B cell (primary cell): ENCODE measurements at regions not wholly inside any gene's neighbourhood (a gene's known extent, or its start where the extent isn't known, plus 50 kb on each side); places are given as distances from the start of the nearest gene placed in this dataset.

Source experiments
- CTCF ChIP-seq: fragments of 200-600 bp; IDR thresholded peaks from one replicate; pipeline ENCODE4 v1.8.0; 2022; ENCODE audit warnings: antibody characterized with exemption, mild to moderate bottlenecking
- EZH2 ChIP-seq: IDR thresholded peaks from 2 replicates; pipeline ENCODE4 v1.6.1; 2012; ENCODE audit warnings: borderline replicate concordance, low read depth, mild to moderate bottlenecking, moderate library complexity, low read length; ENCODE audit not compliant: insufficient read depth, poor library complexity, severe bottlenecking

DNA sequence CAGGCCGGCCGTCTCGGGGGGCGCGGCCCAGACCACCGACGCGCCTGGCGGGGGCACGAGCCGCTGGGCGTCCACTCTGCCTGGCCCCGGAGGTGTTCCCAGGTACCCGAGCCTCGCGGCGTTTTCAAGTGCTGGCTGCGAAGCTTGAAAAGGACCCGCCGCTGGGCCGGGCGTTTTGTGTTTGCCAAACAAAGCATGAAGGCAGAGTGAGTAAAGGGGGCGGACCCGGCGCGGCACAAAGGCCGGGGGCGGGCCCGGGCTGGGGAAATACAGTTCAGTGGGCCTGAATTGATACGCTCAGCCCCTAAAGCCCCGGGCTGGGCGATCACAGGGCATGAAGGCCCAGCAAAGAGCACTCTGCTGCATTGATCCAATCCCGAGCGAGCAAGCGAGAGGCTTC, 65.4 kb downstream of the SOX3 start:
- TF ChIP-seq EZH2 (no peak), CTCF (no peak)
